Neural cell (in vitro differentiated cells): ENCODE measurements at regions not wholly inside any gene's neighbourhood (a gene's known extent, or its start where the extent isn't known, plus 50 kb on each side); places are given as distances from the start of the nearest gene placed in this dataset.

Experiments used
- CTCF ChIP-seq: fragments of 450-650 bp; IDR thresholded peaks from 2 replicates; pipeline ENCODE4 v1.5.1; 2014; ENCODE audit warnings: antibody characterized with exemption, mild to moderate bottlenecking, moderate library complexity; ENCODE audit not compliant: poor library complexity, severe bottlenecking
- RAD21 ChIP-seq: fragments of 450-650 bp; conservative IDR thresholded peaks from 2 replicates; pipeline ENCODE4 v1.6.1; 2014; ENCODE audit warnings: antibody characterized with exemption, mild to moderate bottlenecking, moderate library complexity

GRCh38 chr6:143607168-143607567 lies 70.6 kb upstream of the PHACTR2 start:
- TF ChIP-seq RAD21 (no peak), CTCF (no peak)
